Small intestine (tissue), 7 donors: ENCODE measurements at regions not wholly inside any gene's neighbourhood (a gene's known extent, or its start where the extent isn't known, plus 50 kb on each side); places are given as distances from the start of the nearest gene placed in this dataset.

Experiments
- DNase-seq, 2 donors: peaks; one replicate each; pipeline versions ENCODE4 v3.0.0 to v3.0.0-alpha.2; 2013
- FAIRE-seq: peaks from 2 replicates; lab custom pipeline; 2012; peaks lifted over from hg19 to GRCh38; lab: Jason Lieb, UNC
- H3K27ac ChIP-seq, 3 donors: one replicate each; pipeline ENCODE4 v1.5.1; 2013; ENCODE audit warnings: low read length in 2 of 3, mild to moderate bottlenecking in 2 of 3, control low read depth in 1 of 3, inconsistent platforms in 1 of 3, low read depth in 1 of 3, moderate library complexity in 1 of 3
- H3K27me3 ChIP-seq, 3 donors: one replicate each; pipeline ENCODE4 v1.6.1; 2013; ENCODE audit warnings: low read length in 3 of 3, inconsistent platforms in 1 of 3; ENCODE audit not compliant: control insufficient read depth in 3 of 3, insufficient read depth in 3 of 3
- H3K36me3 ChIP-seq, 3 donors: one replicate each; pipeline ENCODE4 v1.6.1; 2013; ENCODE audit warnings: low read length in 3 of 3, inconsistent platforms in 1 of 3, low read depth in 1 of 3, mild to moderate bottlenecking in 1 of 3, moderate library complexity in 1 of 3; ENCODE audit not compliant: control insufficient read depth in 3 of 3, insufficient read depth in 2 of 3
- H3K4me1 ChIP-seq, 3 donors: one replicate each; pipeline ENCODE4 v1.6.1; 2013; ENCODE audit warnings: low read length in 2 of 3, inconsistent platforms in 1 of 3, low read depth in 1 of 3, mild to moderate bottlenecking in 1 of 3, moderate library complexity in 1 of 3; ENCODE audit not compliant: control insufficient read depth in 3 of 3, insufficient read depth in 2 of 3
- H3K4me3 ChIP-seq, 3 donors: one replicate each; pipeline ENCODE4 v1.5.1; 2013; ENCODE audit warnings: low read length in 3 of 3, control low read depth in 1 of 3, inconsistent platforms in 1 of 3, low read depth in 1 of 3, mild to moderate bottlenecking in 1 of 3, moderate library complexity in 1 of 3
- H3K9me3 ChIP-seq, 2 donors: one replicate each; pipeline ENCODE4 v1.6.1; 2013; ENCODE audit warnings: low read depth in 1 of 2, low read length in 1 of 2; ENCODE audit not compliant: control insufficient read depth in 2 of 2, insufficient read depth in 1 of 2
- WGBS, 3 donors: extraction: QIAGEN DNeasy Blood & Tissue Kit; methylation state at CpG; one replicate each; pipeline ENCODE4 v1.1.7; 2013; 5-methylcytosine and 5-hydroxymethylcytosine counted together
- donor health status: healthy with polysubstance abuse.
- donor health status: control.
- donor health status: control.
- donor health status: Bipolar disorder and iron deficiency.
- donor health status: healthy.

DNA sequence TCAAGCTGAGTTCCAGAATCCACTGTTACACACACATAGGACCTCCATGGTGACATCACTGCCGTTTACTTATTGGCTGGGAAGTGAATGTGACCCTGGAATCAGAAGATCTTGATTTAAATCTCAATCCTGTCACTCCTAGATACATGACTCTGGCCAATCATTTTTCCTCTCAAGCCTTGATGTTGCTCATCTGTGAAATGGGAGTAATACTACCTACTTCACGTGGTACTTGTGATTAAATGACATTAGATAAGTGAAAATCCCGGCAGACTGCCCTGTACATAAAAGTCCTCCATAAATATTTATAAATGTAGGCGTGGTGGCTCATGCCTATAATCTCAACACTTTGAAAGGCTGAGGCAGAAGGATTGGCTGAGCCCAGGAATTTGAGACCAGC is 88.0 kb upstream of the SVIL start:
- Histone ChIP-seq H3K9me3 (peaks cover 1 to 13% of the 10 kb centered on the region in 2 donors), H3K4me1 (peaks cover 0 to 9% (median 6%) of the 10 kb centered on the region in 3 donors), H3K36me3 (peaks cover 0 to 2% (median 0%) of the 10 kb centered on the region in 3 donors), H3K27ac (no peak overlapping the region), H3K4me3 (no peak overlapping the region), H3K27me3 (no peaks in the 10 kb centered on the region)
- DNase-seq (peak in 1 of 2 donors; percentile 20), FAIRE-seq (no peak)
- WGBS, 3 donors, result 51 to 62% (median 54%) methylated on average over 4 of the region's 4 CpGs

DNA sequence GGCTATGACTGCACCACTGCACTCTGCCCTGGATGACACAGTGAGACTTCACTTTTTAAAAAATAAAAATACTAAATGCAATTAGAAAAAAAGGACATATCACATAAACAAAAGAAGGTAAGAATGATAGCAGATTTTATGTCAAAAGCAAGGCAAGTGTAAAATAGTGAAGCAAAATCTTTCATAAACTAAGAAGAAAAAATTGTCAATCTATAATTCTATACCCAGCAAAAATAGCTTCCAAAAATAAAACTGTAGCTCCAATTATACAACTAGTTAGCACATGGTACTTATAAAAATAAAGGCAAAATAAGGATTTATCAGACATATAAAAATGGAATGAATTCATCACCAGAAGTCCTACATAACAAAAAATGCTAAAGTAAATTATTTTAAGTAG is 85.4 kb upstream of the SVIL start:
- FAIRE-seq, result no peak
- Histone ChIP-seq H3K27ac (no peak overlapping the region), H3K4me1 (peaks cover 0 to 3% (median 2%) of the 10 kb centered on the region in 3 donors), H3K36me3 (peaks cover 0 to 4% (median 0%) of the 10 kb centered on the region in 3 donors), H3K4me3 (no peak overlapping the region), H3K27me3 (no peaks in the 10 kb centered on the region), H3K9me3 (peaks cover 1 to 13% of the 10 kb centered on the region in 2 donors)
- no peak for DNase-seq

DNA sequence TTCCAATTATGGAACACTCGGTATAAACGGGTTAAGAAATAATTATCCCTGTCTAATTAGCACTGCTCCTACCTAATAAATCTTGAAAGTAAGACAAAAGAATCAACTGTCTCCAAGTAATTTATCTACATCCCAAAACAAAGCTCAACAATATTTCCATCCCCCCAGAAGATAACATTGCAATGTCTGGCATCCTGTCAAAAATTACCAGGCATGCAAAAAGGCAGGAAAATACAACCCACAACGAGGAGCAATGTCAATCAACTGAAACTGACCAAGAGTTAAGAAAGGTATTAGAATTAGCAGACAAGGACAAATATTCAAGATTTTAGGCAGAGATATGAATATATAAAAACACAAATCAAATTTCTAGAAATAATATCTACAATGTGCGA is 84.5 kb upstream of the SVIL start:
- no peak for FAIRE-seq
- no peaks in the 10 kb centered on the region for H3K27me3 ChIP-seq
- peaks cover 0 to 7% (median 0%) of the 10 kb centered on the region in 3 donors for H3K36me3 ChIP-seq

DNA sequence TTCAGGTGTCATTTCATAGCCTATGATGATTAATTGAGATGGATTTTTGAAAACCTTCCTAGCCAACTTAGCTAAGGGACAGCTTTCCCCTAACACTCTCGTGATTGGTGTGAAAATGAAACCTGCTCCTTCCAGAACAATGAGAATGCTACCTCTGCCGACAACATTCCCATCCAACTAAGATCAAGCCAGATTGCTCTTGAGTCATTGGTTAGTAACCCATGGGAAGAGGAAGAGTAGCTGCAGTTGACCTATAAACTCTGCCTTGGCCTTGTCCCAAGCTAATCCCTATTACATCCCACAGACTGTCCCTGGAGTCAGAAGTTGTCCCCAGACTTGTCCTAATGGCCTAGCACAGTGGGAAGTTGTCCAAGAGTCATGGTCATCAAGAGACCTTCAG is 80.5 kb upstream of the SVIL start:
- Histone ChIP-seq H3K27ac (no peak overlapping the region), H3K27me3 (no peaks in the 10 kb centered on the region), H3K4me1 (peaks cover 0 to 4% (median 0%) of the 10 kb centered on the region in 3 donors), H3K4me3 (no peak overlapping the region), H3K36me3 (peaks cover 0 to 6% (median 0%) of the 10 kb centered on the region in 3 donors), H3K9me3 (peaks cover 1 to 11% of the 10 kb centered on the region in 2 donors)
- DNase-seq, result peak in 1 of 2 donors; percentile 25
- WGBS, 3 donors, result 68 to 90% (median 86%) methylated on average over 2 of the region's 2 CpGs
- FAIRE-seq, result no peak

More for the DNA sequence above, 84.5 kb upstream of the SVIL start:
- Histone ChIP-seq H3K27ac (no peak overlapping the region), H3K4me1 (no peaks in the 10 kb centered on the region), H3K9me3 (peaks cover 1 to 13% of the 10 kb centered on the region in 2 donors), H3K4me3 (no peak overlapping the region)
- DNase-seq, result no peak
- WGBS, 3 donors, result 74 to 82% (median 79%) methylated on average over 4 of the region's 4 CpGs

DNA sequence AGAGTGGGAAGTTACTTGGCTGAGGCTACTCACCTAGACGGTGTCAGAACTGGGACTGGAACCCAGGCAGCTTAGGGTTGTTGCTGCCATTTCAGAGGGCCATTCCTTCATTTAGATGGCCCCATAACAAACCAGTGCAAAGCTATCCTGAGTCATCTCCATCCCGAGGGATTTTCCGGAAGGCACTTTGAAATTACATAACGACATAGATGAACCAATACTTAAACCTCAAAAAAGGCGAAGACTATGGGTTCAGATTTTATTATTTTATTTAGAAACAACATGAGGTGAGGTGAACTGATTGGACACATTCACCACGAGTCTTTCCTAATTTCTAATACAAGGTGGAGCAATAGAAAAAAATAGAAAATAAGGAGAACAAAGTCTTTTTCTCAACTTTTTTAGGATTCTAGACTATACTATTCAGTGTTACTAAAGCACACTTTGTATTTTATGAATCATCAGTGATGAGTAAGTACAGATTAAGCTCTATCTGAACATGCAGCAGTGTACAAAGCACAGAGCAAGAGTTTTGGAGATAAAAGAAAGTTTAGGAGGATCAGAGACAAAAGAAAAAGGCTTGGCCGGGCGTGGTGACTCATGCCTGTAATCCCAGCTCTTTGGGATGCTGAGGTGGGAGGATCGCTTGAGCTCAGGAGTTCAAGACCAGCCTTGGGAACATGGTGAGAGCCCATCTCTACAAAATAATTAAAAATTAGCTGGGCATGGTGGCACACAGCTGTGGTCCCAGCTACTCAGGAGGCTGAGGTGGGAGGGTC is 79.5 kb upstream of the SVIL start:
- Histone ChIP-seq H3K27ac (no peak overlapping the region), H3K4me1 (peaks cover 0 to 4% (median 0%) of the 10 kb centered on the region in 3 donors), H3K4me3 (no peak overlapping the region), H3K9me3 (peaks cover 0 to 6% of the 10 kb centered on the region in 2 donors), H3K36me3 (peaks cover 0 to 6% (median 0%) of the 10 kb centered on the region in 3 donors), H3K27me3 (no peaks in the 10 kb centered on the region)
- WGBS, 3 donors, result 91 to 93% (median 91%) methylated on average over 9 of the region's 9 CpGs
- no peak for FAIRE-seq
- DNase-seq, result no peak

DNA sequence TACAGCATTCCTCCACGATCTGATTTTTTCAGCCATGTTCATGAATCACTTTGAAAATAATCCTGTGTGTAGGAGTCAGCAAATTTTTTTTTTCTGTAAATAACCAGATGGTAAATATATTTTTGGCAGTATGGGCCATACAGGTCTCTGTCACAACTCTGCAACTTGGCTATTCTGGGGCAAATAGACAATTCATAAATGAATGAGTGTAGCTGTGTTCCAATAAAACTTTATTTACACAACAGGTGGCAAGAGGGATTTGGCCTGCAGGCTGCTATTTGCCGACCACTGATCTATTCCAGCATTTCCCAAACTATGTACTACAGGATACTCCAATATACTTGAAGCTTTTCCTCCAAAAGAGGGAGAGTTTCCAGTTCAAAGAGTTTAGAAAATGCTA is 78.7 kb upstream of the SVIL start:
- WGBS, 3 donors, result 80 to 92% (median 88%) methylated on average over 2 of the region's 2 CpGs
- peaks cover 0 to 4% (median 0%) of the 10 kb centered on the region in 3 donors for H3K4me1 ChIP-seq
- no peak for FAIRE-seq
- H3K27me3 ChIP-seq, result no peaks in the 10 kb centered on the region
- H3K9me3 ChIP-seq, result peaks cover 0 to 2% of the 10 kb centered on the region in 2 donors
- peaks cover 0 to 6% (median 0%) of the 10 kb centered on the region in 3 donors for H3K36me3 ChIP-seq
- no peak overlapping the region for H3K4me3 ChIP-seq
- no peak overlapping the region for H3K27ac ChIP-seq
- no peak for DNase-seq

DNA sequence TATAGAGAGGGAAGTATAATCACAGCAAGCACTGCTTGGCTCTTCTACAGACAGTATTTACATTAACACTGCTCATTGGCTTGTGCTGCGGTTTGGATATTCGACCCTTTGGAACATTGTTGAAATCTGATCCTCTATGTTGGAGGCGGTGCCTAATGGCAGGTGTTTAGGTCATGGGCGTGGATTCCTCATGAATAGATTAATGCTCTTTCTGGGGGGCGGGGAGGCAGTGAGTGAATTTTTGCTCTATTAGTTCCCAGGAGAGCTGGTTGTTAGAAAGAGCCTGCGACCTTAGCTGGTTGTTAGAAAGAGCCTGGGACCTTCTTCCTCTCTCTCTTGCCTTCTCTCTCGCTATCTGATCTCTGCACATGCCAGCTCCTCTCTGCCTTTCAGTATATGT is 77.3 kb upstream of the SVIL start:
- DNase-seq, result peak in 1 of 2 donors; percentile 43
- WGBS, 3 donors, result 58 to 67% (median 66%) methylated on average over 7 of the region's 7 CpGs
- H3K27ac ChIP-seq, result no peak overlapping the region
- H3K36me3 ChIP-seq, result peaks cover 0 to 6% (median 0%) of the 10 kb centered on the region in 3 donors
- no peak for FAIRE-seq
- H3K4me3 ChIP-seq, result no peak overlapping the region
- H3K9me3 ChIP-seq, result peaks cover 0 to 2% of the 10 kb centered on the region in 2 donors
- H3K4me1 ChIP-seq, result peaks cover 0 to 4% (median 0%) of the 10 kb centered on the region in 3 donors
- no peaks in the 10 kb centered on the region for H3K27me3 ChIP-seq

DNA sequence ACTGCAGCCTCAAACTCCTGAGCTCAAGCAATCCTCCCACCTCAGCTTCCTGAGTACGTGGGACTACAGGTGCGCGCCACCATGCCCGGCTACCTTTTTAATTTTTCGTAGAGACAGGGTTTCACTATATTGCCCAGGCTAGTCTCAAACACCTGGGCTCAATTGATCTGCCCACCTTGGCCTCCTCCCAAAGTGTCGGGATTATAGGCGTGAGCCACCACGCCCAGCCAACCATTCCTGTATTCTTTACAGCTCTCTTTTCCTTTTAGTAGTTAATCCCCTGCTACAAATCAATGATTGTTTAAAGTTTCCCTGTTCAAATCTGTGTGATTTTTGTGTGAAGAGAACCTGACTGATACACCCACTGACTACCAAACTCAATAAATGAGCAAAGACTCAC is 75.4 kb upstream of the SVIL start:
- H3K27ac ChIP-seq, result no peak overlapping the region
- peaks cover 0 to 4% (median 0%) of the 10 kb centered on the region in 3 donors for H3K4me1 ChIP-seq
- DNase-seq, result no peak
- FAIRE-seq, result no peak
- no peaks in the 10 kb centered on the region for H3K27me3 ChIP-seq
- peaks cover 0 to 4% (median 0%) of the 10 kb centered on the region in 3 donors for H3K36me3 ChIP-seq
- 53 to 86% (median 67%) methylated on average over 8 of the region's 8 CpGs for WGBS, 3 donors
- no peak overlapping the region for H3K4me3 ChIP-seq
- H3K9me3 ChIP-seq, result peaks cover 0 to 2% of the 10 kb centered on the region in 2 donors
